Fibroblast of skin of left quadriceps (primary cell): ENCODE measurements at regions not wholly inside any gene's neighbourhood (a gene's known extent, or its start where the extent isn't known, plus 50 kb on each side); places are given as distances from the start of the nearest gene placed in this dataset.
"Not testable (repeated sequence)": the region's sequence is repeated elsewhere in the genome, so short reads cannot be mapped to it uniquely, and the experiment has no call there.

Experiments used
- DNase-seq, 2 experiments: peaks; one replicate each; pipeline ENCODE4 v3.0.0-alpha.2; 2013; ENCODE audit warnings: low read depth in 2 of 2

- DNase-seq: not testable (repeated sequence)
Measured at GRCh38 chr16:29234536-29235275, 171.8 kb downstream of the NPIPB11 start.

DNA sequence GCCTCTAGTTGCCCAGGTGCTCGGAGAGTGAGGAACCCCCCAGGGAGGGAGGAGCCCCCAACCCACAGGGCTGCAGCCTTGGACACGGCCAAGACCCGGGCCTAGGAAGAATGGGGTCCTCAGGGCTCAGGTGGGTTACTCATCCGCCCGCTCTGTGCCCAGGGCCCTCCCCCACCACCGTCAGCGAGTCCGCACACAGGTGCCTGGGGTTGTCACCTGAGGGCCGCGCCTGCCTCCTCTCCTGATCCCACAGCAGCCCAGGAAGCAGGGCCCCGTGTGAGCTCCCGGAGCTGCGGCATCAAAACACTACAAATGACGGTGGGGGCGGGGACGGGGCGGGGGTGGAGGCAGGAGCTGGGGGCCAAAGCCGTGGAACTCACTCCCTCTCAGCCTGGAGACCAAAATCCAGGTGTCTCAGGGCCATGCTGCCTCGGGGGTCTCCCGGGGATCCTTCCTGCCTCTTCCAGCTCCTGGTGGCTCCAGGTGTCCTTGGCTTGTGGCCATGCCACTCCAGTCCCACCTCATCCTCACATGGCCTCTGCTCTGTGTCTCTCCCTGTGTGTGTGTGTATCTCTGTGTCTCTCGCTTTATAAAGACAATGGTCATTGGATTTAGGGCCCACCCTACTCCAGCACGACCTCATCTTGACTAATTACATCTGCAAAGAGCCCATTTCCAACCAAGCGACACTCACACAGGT, 172.7 kb downstream of the NPIPB11 start:
- not testable (repeated sequence) for DNase-seq

DNA sequence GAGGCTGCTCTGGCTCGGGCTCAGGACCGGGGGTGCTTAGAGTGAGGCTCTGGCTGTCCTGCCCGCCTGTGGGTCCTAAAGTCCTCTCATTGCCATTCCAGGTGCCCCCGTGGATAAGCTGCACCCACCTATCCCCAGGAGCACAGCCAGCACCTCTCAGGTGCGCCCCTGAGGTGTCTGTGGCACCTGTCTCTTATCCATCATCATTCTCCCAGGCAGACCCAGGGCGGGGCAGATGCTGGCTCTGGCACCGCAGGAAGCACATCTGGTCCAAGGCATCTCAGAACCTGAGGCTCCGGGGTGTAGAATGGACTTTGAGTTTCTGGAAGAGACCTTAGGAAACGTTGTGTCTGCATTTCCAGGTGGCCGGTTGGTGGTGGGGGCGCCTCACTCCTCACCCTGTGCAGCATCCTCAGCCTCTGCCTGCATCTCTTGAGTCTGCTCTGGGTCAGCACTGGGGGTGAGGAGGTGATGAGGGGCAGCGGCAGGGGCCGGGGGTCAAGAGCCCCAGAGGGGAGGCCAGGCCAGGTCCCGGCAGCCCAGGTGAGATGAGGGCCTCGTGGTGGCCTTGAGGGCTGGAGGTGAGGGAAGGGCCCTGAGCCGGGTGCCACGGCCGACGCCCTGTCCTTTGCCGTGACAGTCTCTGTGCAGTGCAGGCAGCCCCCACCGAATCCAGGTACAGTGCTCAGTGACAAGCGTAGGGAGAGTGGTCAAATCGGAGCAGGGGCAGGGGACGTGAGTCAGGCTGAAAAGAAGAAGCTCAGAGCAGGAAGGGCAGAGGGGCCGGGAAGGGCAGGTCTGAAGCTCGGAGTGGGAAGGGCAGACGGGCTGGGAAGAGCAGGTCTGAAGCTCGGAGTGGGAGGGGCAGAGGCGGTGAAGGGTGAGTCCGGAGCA, 173.5 kb downstream of the NPIPB11 start:
- no peak for DNase-seq

DNA sequence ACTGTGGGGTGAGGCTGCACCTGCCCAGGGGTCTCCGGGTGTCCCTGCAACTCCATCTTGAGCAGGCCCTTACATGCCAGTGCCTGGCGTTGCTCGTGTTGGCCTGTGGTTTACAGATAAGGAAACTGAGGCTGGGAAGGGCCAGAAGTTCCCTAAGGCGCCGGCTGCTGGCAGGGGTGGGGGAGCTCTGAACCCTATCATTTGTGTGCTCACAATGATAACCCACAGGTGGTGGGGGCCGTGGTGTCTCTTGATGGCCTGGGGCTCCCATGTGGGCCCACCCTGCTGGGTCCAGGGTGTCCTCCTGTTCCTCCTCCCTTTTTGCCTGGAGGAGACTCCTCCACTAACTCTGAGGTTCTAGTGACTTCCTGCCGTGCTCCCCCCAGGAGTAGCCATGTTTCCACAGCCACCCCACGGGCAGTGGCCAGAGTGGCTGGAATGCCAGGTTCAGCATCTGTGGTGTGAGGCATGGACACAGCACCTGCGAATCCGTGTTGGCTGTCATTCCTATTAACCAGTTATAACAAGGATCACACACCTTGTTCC, 174.3 kb downstream of the NPIPB11 start:
- DNase-seq: not testable (repeated sequence)

- DNase-seq: no peak
Measured at GRCh38 chr16:29231244-29231643, 175.3 kb downstream of the NPIPB11 start.

- DNase-seq: no peak
Measured at GRCh38 chr16:29230671-29231096, 175.8 kb downstream of the NPIPB11 start.

DNA sequence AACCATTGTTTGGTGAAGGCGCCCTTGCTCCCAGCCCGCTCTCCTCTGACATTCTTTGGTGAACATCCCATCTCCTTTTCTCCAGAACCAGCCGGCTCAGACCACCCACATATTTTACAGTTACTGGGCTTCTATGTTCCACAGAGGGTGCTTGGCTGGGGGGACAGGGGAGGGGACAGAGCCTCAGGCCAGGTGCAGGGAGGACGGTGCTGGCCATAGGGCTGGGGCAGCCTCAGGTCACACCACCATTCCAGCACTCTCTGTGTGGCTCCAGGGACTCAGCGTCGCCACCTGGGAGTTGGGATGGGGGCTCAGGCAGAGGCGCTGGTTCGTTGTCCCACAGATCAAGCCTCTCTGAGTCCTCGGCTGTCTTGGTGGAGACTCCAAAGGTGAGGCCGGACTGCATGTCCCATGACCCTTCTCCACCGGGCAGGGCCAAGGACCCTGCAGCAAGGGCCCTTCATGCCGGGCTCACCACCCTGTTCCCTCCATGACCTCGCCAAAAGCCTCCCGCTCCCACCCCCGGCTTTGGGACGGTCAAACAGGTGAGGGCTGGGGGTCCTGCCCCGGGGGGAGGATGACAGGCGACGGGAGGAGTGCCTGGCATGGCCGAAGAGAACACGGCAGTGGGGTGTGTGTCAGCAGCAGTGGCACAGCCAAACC, 176.4 kb downstream of the NPIPB11 start:
- not testable (repeated sequence) for DNase-seq

DNA sequence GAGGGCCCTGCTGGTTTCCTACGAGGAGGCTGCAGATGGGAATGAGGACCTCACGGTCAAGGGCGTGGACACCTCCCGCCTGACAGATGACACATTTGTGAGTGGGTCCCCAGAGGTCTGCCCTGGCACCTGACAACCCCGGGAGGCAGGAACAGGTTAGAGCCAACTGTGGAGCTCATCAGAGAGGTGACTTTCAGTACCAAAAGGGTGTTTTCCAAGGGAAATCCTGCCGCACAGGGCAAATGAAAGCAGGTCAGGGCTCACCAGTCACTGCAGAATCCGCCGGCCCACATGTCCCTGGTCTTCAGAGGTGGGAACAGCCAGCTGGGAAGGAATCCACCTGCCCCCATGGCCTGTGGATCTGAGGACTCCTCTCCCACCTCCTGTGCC, 176.9 kb downstream of the NPIPB11 start:
- not testable (repeated sequence) for DNase-seq

DNA sequence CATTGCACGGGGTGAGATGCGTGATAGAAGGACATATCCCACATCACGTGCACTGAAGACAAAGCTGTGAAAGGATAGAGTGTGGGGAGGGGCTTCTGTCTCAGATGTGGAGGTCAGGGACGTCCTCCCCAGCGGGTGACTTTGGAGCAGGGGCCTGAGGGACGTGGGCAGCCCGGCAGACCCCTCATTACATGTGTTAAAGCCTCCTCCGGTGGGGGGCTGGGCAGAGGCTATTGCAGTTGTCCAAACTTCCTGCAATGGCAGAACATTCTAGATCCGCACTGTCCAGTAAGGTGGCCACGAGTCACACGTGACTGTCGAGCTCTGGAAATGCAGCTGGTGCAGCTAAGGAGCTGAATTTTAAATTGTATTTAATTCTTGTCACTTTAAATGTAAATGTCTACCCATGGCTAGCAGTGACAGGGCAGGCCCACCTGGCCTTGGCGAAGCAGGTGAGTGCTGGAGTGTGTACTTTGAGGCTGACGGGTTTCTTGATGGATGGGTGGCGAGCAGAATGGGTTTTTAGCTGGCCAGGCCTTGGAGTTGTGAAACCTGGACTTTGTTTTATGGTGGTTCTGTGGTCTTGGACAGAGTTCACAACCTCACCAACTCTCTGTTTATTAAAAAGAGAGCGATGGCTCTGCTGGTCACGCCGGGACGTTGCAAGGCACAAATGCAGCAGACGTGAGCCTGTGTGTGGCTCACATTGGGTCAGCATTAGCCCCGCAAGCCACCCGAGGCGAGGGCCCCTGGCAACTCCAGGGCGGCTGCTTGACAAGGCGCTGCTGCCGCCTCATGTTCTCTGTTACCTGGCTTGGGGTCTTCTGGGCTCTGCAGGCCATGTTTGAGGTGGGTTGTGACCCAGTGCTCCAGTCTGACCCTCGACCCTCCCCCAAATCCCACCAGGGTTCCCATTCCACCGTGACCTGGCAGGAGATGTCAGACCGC, 177.6 kb downstream of the NPIPB11 start:
- DNase-seq: not testable (repeated sequence)

GRCh38 chr16:29227751-29228663, 178.5 kb downstream of the NPIPB11 start:
- not testable (repeated sequence) for DNase-seq

- no peak for DNase-seq
Measured at GRCh38 chr16:29226782-29227181, 179.7 kb downstream of the NPIPB11 start.

GRCh38 chr16:29224675-29225074, 181.8 kb downstream of the NPIPB11 start:
- not testable (repeated sequence) for DNase-seq

- not testable (repeated sequence) for DNase-seq
Measured at GRCh38 chr16:29222615-29223014, 183.9 kb downstream of the NPIPB11 start.

GRCh38 chr16:29222008-29222407, 184.5 kb downstream of the NPIPB11 start:
- DNase-seq: not testable (repeated sequence)

DNA sequence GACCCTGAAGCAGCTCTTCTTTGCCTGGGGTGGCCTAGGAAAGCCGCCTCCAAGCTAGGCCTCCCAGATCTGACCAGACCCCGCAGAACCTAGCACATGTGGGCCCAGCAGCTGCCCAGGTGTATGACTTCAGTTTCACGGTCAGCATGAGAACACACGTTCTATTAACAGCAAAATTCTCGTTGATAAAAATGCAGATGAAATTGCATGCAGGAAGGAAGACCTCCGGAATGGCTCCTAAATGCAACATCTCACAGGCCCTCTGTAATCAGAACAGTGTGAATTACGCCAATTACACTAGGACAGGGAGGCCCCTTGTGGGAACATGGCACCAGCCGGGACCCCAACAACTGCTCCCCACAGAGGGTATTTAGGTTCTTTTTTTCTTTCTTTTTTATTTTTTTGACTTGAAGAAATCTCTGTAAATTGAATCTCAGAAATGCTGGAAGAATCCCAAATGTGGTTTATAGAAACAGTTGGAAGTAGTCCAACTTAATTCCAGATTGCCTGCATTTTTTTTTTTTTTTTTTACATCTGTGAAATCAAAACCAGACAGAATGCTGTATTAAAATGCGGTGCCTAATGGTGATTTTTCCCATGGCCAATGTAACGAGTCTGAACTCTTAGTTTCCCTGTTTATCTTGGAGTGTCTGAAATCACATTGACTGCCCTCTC, 185.1 kb downstream of the NPIPB11 start:
- peak; percentile 81 to 86 for DNase-seq

DNA sequence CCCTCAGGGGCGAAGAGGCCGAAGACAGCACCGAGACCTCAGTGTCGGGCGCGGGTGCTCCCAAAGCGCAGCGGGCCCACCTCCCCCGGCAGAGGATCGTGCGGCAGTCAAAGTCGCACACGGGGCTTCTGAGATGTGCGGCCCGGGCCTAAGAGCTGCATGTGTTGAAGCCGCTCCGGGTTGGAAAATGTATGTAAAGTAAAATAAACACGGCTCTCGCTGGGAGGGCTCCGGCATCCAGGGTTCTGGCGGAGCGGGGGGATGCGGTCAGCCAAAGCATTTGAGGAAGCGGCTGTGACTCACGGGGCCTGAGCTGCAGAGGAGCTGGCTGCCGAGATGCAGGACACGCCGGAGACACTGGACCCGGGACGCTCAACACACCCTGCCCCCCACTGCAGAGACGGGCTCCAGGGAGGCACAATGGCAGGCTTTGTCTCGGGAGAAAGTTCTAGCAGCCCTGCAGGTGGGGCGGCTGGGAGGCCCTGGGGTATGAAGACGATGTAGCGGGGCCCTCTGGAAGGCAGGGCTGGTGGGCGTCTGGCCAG, 185.8 kb downstream of the NPIPB11 start:
- peak; percentile 85 to 87 for DNase-seq

- DNase-seq: not testable (repeated sequence)
Measured at GRCh38 chr16:29219966-29220646, 186.4 kb downstream of the NPIPB11 start.

DNA sequence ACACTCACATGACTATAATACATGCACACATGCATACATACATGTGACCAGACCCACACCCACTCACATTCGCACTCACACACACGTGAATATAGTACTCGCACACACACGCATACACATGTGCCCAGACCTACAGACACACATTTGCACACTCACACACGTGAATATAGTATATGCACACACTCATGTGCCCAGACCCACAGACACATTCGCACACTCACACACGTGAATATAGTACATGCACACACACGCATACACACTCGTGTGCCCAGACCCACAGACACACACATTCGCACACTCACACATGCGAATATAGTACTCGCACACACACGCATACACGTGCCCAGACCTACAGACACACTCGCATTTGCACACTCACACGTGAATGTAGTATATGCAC, 186.9 kb downstream of the NPIPB11 start:
- DNase-seq: not testable (repeated sequence)
